ENCODE measurements at regions not wholly inside any gene's neighbourhood (a gene's known extent, or its start where the extent isn't known, plus 50 kb on each side); places are given as distances from the start of the nearest gene placed in this dataset.
A peak's percentile ranks its signal among the peaks of the same experiment; 100 is the strongest.

DNA sequence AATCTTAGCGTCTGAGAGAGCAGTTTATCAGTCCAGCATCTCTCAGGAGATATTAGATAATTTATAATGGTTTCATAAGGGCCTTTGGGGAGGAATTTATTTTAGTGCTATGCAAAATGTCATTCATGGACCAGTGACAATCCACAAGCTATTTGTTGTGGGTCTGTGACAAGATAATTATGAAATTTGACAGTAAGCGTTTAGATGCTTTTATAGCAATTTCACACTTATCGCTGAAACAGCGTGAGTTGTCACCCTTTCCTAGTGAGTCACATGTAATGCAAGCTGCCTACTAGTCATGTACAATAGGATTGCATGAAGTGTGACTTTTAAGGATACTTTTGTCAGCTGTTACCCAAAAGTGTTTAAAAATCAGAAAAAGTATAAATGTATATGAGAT is 315.6 kb upstream of the THBS1 start:
- TF ChIP-seq SMC3 (conservative IDR thresholded peaks at IDR 0.05; ENCODE audit: poor library complexity) (no peak), POLR2AphosphoS5 (IDR thresholded peaks at IDR 0.05) (peak; percentile 100), REST (IDR thresholded peaks at IDR 0.05; ENCODE audit: borderline replicate concordance) (peak; percentile 80), EP300 (conservative IDR thresholded peaks at IDR 0.05; ENCODE audit: poor library complexity, severe bottlenecking) (peak; percentile 99), RAD21 (conservative IDR thresholded peaks at IDR 0.05) (no peak)
- TF ChIP-seq, protein P1, sequence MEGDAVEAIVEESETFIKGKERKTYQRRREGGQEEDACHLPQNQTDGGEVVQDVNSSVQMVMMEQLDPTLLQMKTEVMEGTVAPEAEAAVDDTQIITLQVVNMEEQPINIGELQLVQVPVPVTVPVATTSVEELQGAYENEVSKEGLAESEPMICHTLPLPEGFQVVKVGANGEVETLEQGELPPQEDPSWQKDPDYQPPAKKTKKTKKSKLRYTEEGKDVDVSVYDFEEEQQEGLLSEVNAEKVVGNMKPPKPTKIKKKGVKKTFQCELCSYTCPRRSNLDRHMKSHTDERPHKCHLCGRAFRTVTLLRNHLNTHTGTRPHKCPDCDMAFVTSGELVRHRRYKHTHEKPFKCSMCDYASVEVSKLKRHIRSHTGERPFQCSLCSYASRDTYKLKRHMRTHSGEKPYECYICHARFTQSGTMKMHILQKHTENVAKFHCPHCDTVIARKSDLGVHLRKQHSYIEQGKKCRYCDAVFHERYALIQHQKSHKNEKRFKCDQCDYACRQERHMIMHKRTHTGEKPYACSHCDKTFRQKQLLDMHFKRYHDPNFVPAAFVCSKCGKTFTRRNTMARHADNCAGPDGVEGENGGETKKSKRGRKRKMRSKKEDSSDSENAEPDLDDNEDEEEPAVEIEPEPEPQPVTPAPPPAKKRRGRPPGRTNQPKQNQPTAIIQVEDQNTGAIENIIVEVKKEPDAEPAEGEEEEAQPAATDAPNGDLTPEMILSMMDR (IDR thresholded peaks at IDR 0.05; ENCODE audit: poor library complexity, severe bottlenecking) = no peak
- H3K9me3 ChIP-seq (ENCODE audit: low read length) = no peaks in the 10 kb centered on the region

DNA sequence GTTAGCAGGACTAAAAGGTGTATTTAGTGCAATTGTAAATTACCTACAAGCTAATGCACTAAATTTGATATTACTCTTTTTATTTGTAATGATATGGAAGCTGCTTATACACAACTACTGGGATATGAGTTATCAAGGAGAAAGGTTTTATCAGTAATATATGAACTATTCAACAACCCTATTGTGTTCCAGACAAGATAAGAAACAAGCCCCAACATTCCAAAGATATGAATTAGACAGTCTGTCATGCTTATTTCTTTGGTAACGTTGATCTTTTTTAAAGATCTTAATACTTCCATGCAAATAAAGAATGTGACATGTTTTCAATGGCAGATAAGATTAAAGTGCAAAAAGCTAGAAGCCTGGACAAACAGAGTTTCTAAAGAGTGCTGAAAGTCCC is 314.0 kb upstream of the THBS1 start:
- Histone ChIP-seq H3K4me3 (ENCODE audit: low read length) (no peak overlapping the region), H3K27ac (ENCODE audit: low read length) (no peak overlapping the region), H4K20me1 (ENCODE audit: insufficient read depth) (no peaks in the 10 kb centered on the region), H3K9ac (ENCODE audit: low read length) (no peak overlapping the region), H3K4me2 (ENCODE audit: low read length) (no peak overlapping the region), H3K36me3 (ENCODE audit: insufficient read depth, low read length) (no peaks in the 10 kb centered on the region), H3K9me2 (ENCODE audit: insufficient read depth, low read length) (no peaks in the 10 kb centered on the region), H3K27me3 (ENCODE audit: insufficient read depth, low read depth, low read length) (peaks cover 20% of the 10 kb centered on the region), H3F3A (ENCODE audit: insufficient read depth, low read length, poor library complexity, severe bottlenecking) (peaks cover 6% of the 10 kb centered on the region), H3K79me2 (replicated peaks; ENCODE audit: insufficient read depth, low read length) (no peaks in the 10 kb centered on the region), H3K9me3 (ENCODE audit: low read length) (no peaks in the 10 kb centered on the region), H2AFZ (ENCODE audit: low read depth, low read length) (no peak overlapping the region)
- no peak for TF ChIP-seq MXI1 (conservative IDR thresholded peaks at IDR 0.05; ENCODE audit: poor library complexity, severe bottlenecking)
- TF ChIP-seq POLR2AphosphoS5 (IDR thresholded peaks at IDR 0.05) = no peak
- TF ChIP-seq REST (IDR thresholded peaks at IDR 0.05; ENCODE audit: borderline replicate concordance) = no peak
- TF ChIP-seq EZH2 (IDR thresholded peaks at IDR 0.05; ENCODE audit: borderline replicate concordance, insufficient read depth, low read length, poor library complexity, severe bottlenecking) = no peak

More for the DNA sequence above, 315.6 kb upstream of the THBS1 start:
- Histone ChIP-seq H3K4me3 (ENCODE audit: low read length) (no peak overlapping the region), H2AFZ (ENCODE audit: low read depth, low read length) (no peak overlapping the region), H3K36me3 (ENCODE audit: insufficient read depth, low read length) (no peaks in the 10 kb centered on the region), H3F3A (ENCODE audit: insufficient read depth, low read length, poor library complexity, severe bottlenecking) (peaks cover 6% of the 10 kb centered on the region), H3K27me3 (ENCODE audit: insufficient read depth, low read depth, low read length) (peaks cover 20% of the 10 kb centered on the region), H3K9ac (ENCODE audit: low read length) (no peak overlapping the region), H3K9me2 (ENCODE audit: insufficient read depth, low read length) (no peaks in the 10 kb centered on the region), H3K4me2 (ENCODE audit: low read length) (no peak overlapping the region), H4K20me1 (ENCODE audit: insufficient read depth) (no peaks in the 10 kb centered on the region), H3K79me2 (replicated peaks; ENCODE audit: insufficient read depth, low read length) (no peaks in the 10 kb centered on the region), H3K27ac (ENCODE audit: low read length) (no peak overlapping the region)
